ENCODE measurements at regions not wholly inside any gene's neighbourhood (a gene's known extent, or its start where the extent isn't known, plus 50 kb on each side); places are given as distances from the start of the nearest gene placed in this dataset.

- DNase-seq: no peak
- peaks cover 7% of the 10 kb centered on the region for H3K36me3 Mint-ChIP-seq
- peaks cover 37% of the 10 kb centered on the region for H3K27me3 Mint-ChIP-seq
- intact Hi-C loops (cut with micrococcal nuclease): no loop called here
- POLR2A ChIA-PET: no interaction called here
- CTCF ChIA-PET: no interaction called here
- H3K27ac Mint-ChIP-seq: no peak overlapping the region
- H3K9me3 Mint-ChIP-seq: peaks cover 14% of the 10 kb centered on the region
- no peaks in the 10 kb centered on the region for H3K4me1 Mint-ChIP-seq (ENCODE audit: low read depth)
- H3K4me3 Mint-ChIP-seq: no peak overlapping the region
Observed at GRCh38 chr6:16987996-16988395, 113.9 kb upstream of the STMND1 start.

- H3K36me3 Mint-ChIP-seq: peaks cover 7% of the 10 kb centered on the region
- H3K27ac Mint-ChIP-seq: no peak overlapping the region
- CTCF ChIA-PET: interaction anchor here (1.6 kb wide), 1 partner anchor 100 kb away, joined by 4 read pairs; no protein-coding TSS in a partner anchor
- peaks cover 14% of the 10 kb centered on the region for H3K9me3 Mint-ChIP-seq
- intact Hi-C loops (cut with micrococcal nuclease): no loop called here
- no peaks in the 10 kb centered on the region for H3K4me1 Mint-ChIP-seq (ENCODE audit: low read depth)
- POLR2A ChIA-PET: no interaction called here
- H3K4me3 Mint-ChIP-seq: no peak overlapping the region
- DNase-seq: no peak
- peaks cover 40% of the 10 kb centered on the region for H3K27me3 Mint-ChIP-seq
Observed at GRCh38 chr6:16985513-16986284, 116.2 kb upstream of the STMND1 start.

GRCh38 chr6:16982807-16983206, 119.0 kb upstream of the STMND1 start:
- H3K36me3 Mint-ChIP-seq: no peaks in the 10 kb centered on the region
- H3K27ac Mint-ChIP-seq: no peak overlapping the region
- intact Hi-C loops (cut with micrococcal nuclease): no loop called here
- CTCF ChIA-PET: no interaction called here
- no peak for DNase-seq
- no peak overlapping the region for H3K4me3 Mint-ChIP-seq
- H3K4me1 Mint-ChIP-seq (ENCODE audit: low read depth): no peaks in the 10 kb centered on the region
- POLR2A ChIA-PET: no interaction called here
- H3K9me3 Mint-ChIP-seq: no peaks in the 10 kb centered on the region
- H3K27me3 Mint-ChIP-seq: peaks cover 53% of the 10 kb centered on the region

- no peak for DNase-seq
- intact Hi-C loops (cut with micrococcal nuclease): no loop called here
- H3K4me3 Mint-ChIP-seq: no peak overlapping the region
- no peaks in the 10 kb centered on the region for H3K9me3 Mint-ChIP-seq
- H3K4me1 Mint-ChIP-seq (ENCODE audit: low read depth): no peaks in the 10 kb centered on the region
- CTCF ChIA-PET: interaction anchor here (1.3 kb wide), 1 partner anchor 209 kb away, joined by 4 read pairs; no protein-coding TSS in a partner anchor
- H3K27me3 Mint-ChIP-seq: peaks cover 57% of the 10 kb centered on the region
- H3K36me3 Mint-ChIP-seq: no peaks in the 10 kb centered on the region
- H3K27ac Mint-ChIP-seq: no peak overlapping the region
- POLR2A ChIA-PET: no interaction called here
Observed at GRCh38 chr6:16979677-16980370, 122.0 kb upstream of the STMND1 start.

- H3K36me3 Mint-ChIP-seq: no peaks in the 10 kb centered on the region
- ChIA-PET POLR2A (no interaction called here), CTCF (interaction anchor here (1.1 to 1.8 kb wide), 2 partner anchors 12 to 20 kb away, joined by 3 to 4 read pairs; no protein-coding TSS in a partner anchor)
- H3K27ac Mint-ChIP-seq: no peak overlapping the region
- no peak for DNase-seq
- no peaks in the 10 kb centered on the region for H3K4me1 Mint-ChIP-seq (ENCODE audit: low read depth)
- H3K9me3 Mint-ChIP-seq: no peaks in the 10 kb centered on the region
- H3K27me3 Mint-ChIP-seq: peaks cover 51% of the 10 kb centered on the region
- intact Hi-C loops (cut with micrococcal nuclease): no loop called here
- no peak overlapping the region for H3K4me3 Mint-ChIP-seq
Observed at GRCh38 chr6:16978686-16979085, 123.2 kb upstream of the STMND1 start.

GRCh38 chr6:16976385-16977183, 125.3 kb upstream of the STMND1 start:
- no peak for DNase-seq
- no peaks in the 10 kb centered on the region for H3K9me3 Mint-ChIP-seq
- POLR2A ChIA-PET: no interaction called here
- H3K27ac Mint-ChIP-seq: no peak overlapping the region
- H3K36me3 Mint-ChIP-seq: no peaks in the 10 kb centered on the region
- no peak overlapping the region for H3K4me3 Mint-ChIP-seq
- intact Hi-C loops (cut with micrococcal nuclease): no loop called here
- peaks cover 51% of the 10 kb centered on the region for H3K27me3 Mint-ChIP-seq
- CTCF ChIA-PET: no interaction called here
- H3K4me1 Mint-ChIP-seq (ENCODE audit: low read depth): peaks cover 15% of the 10 kb centered on the region

GRCh38 chr6:16974704-16975359, 127.0 kb upstream of the STMND1 start:
- H3K36me3 Mint-ChIP-seq: no peaks in the 10 kb centered on the region
- H3K4me3 Mint-ChIP-seq: no peak overlapping the region
- no peak for DNase-seq
- ChIA-PET POLR2A (interaction anchor here (0.9 kb wide), 1 partner anchor 720 kb away, joined by 5 read pairs; no protein-coding TSS in a partner anchor), CTCF (no interaction called here)
- no peak overlapping the region for H3K27ac Mint-ChIP-seq
- peaks cover 17% of the 10 kb centered on the region for H3K4me1 Mint-ChIP-seq (ENCODE audit: low read depth)
- H3K9me3 Mint-ChIP-seq: no peaks in the 10 kb centered on the region
- peaks cover 51% of the 10 kb centered on the region for H3K27me3 Mint-ChIP-seq
- intact Hi-C loops (cut with micrococcal nuclease): no loop called here

GRCh38 chr6:16974387-16974673, 127.5 kb upstream of the STMND1 start:
- Mint-ChIP-seq H3K27ac (no peak overlapping the region), H3K4me1 (ENCODE audit: low read depth) (peaks cover 17% of the 10 kb centered on the region), H3K9me3 (no peaks in the 10 kb centered on the region), H3K4me3 (no peak overlapping the region), H3K27me3 (peaks cover 48% of the 10 kb centered on the region), H3K36me3 (no peaks in the 10 kb centered on the region)
- ChIA-PET CTCF (no interaction called here), POLR2A (no interaction called here)
- DNase-seq: no peak
- intact Hi-C loops (cut with micrococcal nuclease): no loop called here

GRCh38 chr6:16973545-16974386, 128.1 kb upstream of the STMND1 start:
- intact Hi-C loops (cut with micrococcal nuclease): no loop called here
- H3K36me3 Mint-ChIP-seq: no peaks in the 10 kb centered on the region
- peaks cover 45% of the 10 kb centered on the region for H3K27me3 Mint-ChIP-seq
- POLR2A ChIA-PET: no interaction called here
- peaks cover 17% of the 10 kb centered on the region for H3K4me1 Mint-ChIP-seq (ENCODE audit: low read depth)
- CTCF ChIA-PET: interaction anchor here (0.8 kb wide), 1 partner anchor 657 kb away, joined by 3 read pairs; no protein-coding TSS in a partner anchor
- H3K27ac Mint-ChIP-seq: no peak overlapping the region
- H3K9me3 Mint-ChIP-seq: no peaks in the 10 kb centered on the region
- H3K4me3 Mint-ChIP-seq: no peak overlapping the region
- no peak for DNase-seq

GRCh38 chr6:16973051-16973450, 128.8 kb upstream of the STMND1 start:
- intact Hi-C loops (cut with micrococcal nuclease): no loop called here
- CTCF ChIA-PET: interaction anchor here (0.8 kb wide), 1 partner anchor 656 kb away, joined by 3 read pairs; no protein-coding TSS in a partner anchor
- DNase-seq: no peak
- H3K27ac Mint-ChIP-seq: no peak overlapping the region
- H3K27me3 Mint-ChIP-seq: peaks cover 44% of the 10 kb centered on the region
- POLR2A ChIA-PET: no interaction called here
- H3K4me3 Mint-ChIP-seq: no peak overlapping the region
- H3K9me3 Mint-ChIP-seq: no peaks in the 10 kb centered on the region
- peaks cover 17% of the 10 kb centered on the region for H3K4me1 Mint-ChIP-seq (ENCODE audit: low read depth)
- H3K36me3 Mint-ChIP-seq: no peaks in the 10 kb centered on the region

GRCh38 chr6:16972535-16972934, 129.3 kb upstream of the STMND1 start:
- no peak overlapping the region for H3K27ac Mint-ChIP-seq

More at GRCh38 chr6:16972535-16972934, 129.3 kb upstream of the STMND1 start:
- Mint-ChIP-seq H3K36me3 (no peaks in the 10 kb centered on the region), H3K9me3 (no peaks in the 10 kb centered on the region), H3K4me3 (no peak overlapping the region), H3K4me1 (ENCODE audit: low read depth) (peaks cover 17% of the 10 kb centered on the region), H3K27me3 (peaks cover 41% of the 10 kb centered on the region)
- POLR2A ChIA-PET: no interaction called here
- CTCF ChIA-PET: interaction anchor here (0.5 to 0.8 kb wide), 2 partner anchors 33 to 656 kb away, joined by 3 to 5 read pairs; no protein-coding TSS in a partner anchor
- peak; percentile 34 for DNase-seq
- intact Hi-C loops (cut with micrococcal nuclease): no loop called here

Measured in activated CD4-positive, alpha-beta memory T cell treated with anti-CD3 and anti-CD28 coated beads for 36 hours (primary cell).